Neural cell (in vitro differentiated cells): ENCODE measurements at regions not wholly inside any gene's neighbourhood (a gene's known extent, or its start where the extent isn't known, plus 50 kb on each side); places are given as distances from the start of the nearest gene placed in this dataset.

Source experiments
- H2AFZ ChIP-seq: fragments of 200-600, 300-800 bp; sonication (generic), shearing (Covaris generic); 2 replicates; pipeline ENCODE4 v1.6.0; 2014; ENCODE audit warnings: low read depth, mild to moderate bottlenecking, antibody characterized with exemption, low read length, moderate library complexity
- H3F3A ChIP-seq: fragments of 200-600 bp; shearing (Covaris generic); 2 replicates; pipeline ENCODE4 v1.6.1; 2016; ENCODE audit warnings: mild to moderate bottlenecking, moderate library complexity, mixed read lengths, antibody characterized with exemption, low read length; ENCODE audit not compliant: insufficient read depth, poor library complexity, severe bottlenecking
- H3K27ac ChIP-seq: fragments of 200-600, 300-800 bp; sonication (generic), shearing (Covaris generic); 2 replicates; pipeline ENCODE4 v1.5.1; 2014; ENCODE audit warnings: mild to moderate bottlenecking, low read length, moderate library complexity
- H3K27me3 ChIP-seq: fragments of 300-800, 200-600 bp; sonication (generic), shearing (Covaris generic); 2 replicates; pipeline ENCODE4 v1.6.0; 2014; ENCODE audit warnings: mild to moderate bottlenecking, low read depth, low read length, moderate library complexity; ENCODE audit not compliant: insufficient read depth
- H3K36me3 ChIP-seq: fragments of 300-800, 200-600 bp; sonication (generic), shearing (Covaris generic); 2 replicates; pipeline ENCODE4 v1.5.1; 2014; ENCODE audit warnings: mild to moderate bottlenecking, antibody characterized with exemption, low read length, moderate library complexity; ENCODE audit not compliant: insufficient read depth
- H3K4me2 ChIP-seq: fragments of 300-800, 200-600 bp; sonication (generic), shearing (Covaris generic); 2 replicates; pipeline ENCODE4 v1.6.0; 2014; ENCODE audit warnings: mild to moderate bottlenecking, low read length
- H3K4me3 ChIP-seq: fragments of 300-800, 200-600 bp; sonication (generic), shearing (Covaris generic); 2 replicates; pipeline ENCODE4 v1.5.1; 2014; ENCODE audit warnings: mild to moderate bottlenecking, low read length, moderate library complexity
- H3K79me2 ChIP-seq: fragments of 200-600 bp; shearing (Covaris generic); replicated peaks from 2 replicates; pipeline ENCODE4 v1.6.0; 2014; ENCODE audit warnings: mild to moderate bottlenecking, low read length, moderate library complexity; ENCODE audit not compliant: insufficient read depth
- H3K9ac ChIP-seq: fragments of 300-800, 200-600 bp; sonication (generic), shearing (Covaris generic); 2 replicates; pipeline ENCODE4 v1.6.1; 2016; ENCODE audit warnings: mild to moderate bottlenecking, low read length, mixed read lengths
- H3K9me2 ChIP-seq: fragments of 200-600 bp; shearing (Covaris generic); 2 replicates; pipeline ENCODE4 v1.6.1; 2016; ENCODE audit warnings: mild to moderate bottlenecking, low read length, mixed read lengths; ENCODE audit not compliant: insufficient read depth
- H3K9me3 ChIP-seq: fragments of 200-600, 300-800 bp; sonication (generic), shearing (Covaris generic); 2 replicates; pipeline ENCODE4 v1.6.1; 2016; ENCODE audit warnings: mild to moderate bottlenecking, mixed run types, low read length, moderate library complexity, mixed read lengths
- H4K20me1 ChIP-seq: fragments of 200-600 bp; shearing (Covaris generic); 2 replicates; pipeline ENCODE4 v1.6.1; 2016; ENCODE audit warnings: mild to moderate bottlenecking, mixed run types; ENCODE audit not compliant: insufficient read depth
- EP300 ChIP-seq: fragments of 450-650 bp; conservative IDR thresholded peaks from 2 replicates; pipeline ENCODE4 v1.6.1; 2014; ENCODE audit warnings: antibody characterized with exemption, mild to moderate bottlenecking, moderate library complexity; ENCODE audit not compliant: poor library complexity, severe bottlenecking
- EZH2 ChIP-seq: fragments of 200-600, 300-800 bp; shearing (Covaris generic), sonication (generic); IDR thresholded peaks from 2 replicates; pipeline ENCODE4 v1.6.1; 2014; ENCODE audit warnings: antibody characterized with exemption, low read length, borderline replicate concordance, mild to moderate bottlenecking; ENCODE audit not compliant: insufficient read depth, poor library complexity, severe bottlenecking
- MXI1 ChIP-seq: fragments of 450-650 bp; conservative IDR thresholded peaks from 2 replicates; pipeline ENCODE4 v1.6.1; 2014; ENCODE audit warnings: antibody characterized with exemption, mild to moderate bottlenecking; ENCODE audit not compliant: poor library complexity, severe bottlenecking
- POLR2AphosphoS5 ChIP-seq: IDR thresholded peaks from 2 replicates; pipeline ENCODE4 v1.6.1; 2012
- RAD21 ChIP-seq: fragments of 450-650 bp; conservative IDR thresholded peaks from 2 replicates; pipeline ENCODE4 v1.6.1; 2014; ENCODE audit warnings: antibody characterized with exemption, mild to moderate bottlenecking, moderate library complexity
- SMC3 ChIP-seq: fragments of 450-650 bp; conservative IDR thresholded peaks from 2 replicates; pipeline ENCODE4 v1.6.1; 2014; ENCODE audit warnings: antibody characterized with exemption, mild to moderate bottlenecking, moderate library complexity; ENCODE audit not compliant: poor library complexity
- TAF1 ChIP-seq: IDR thresholded peaks from 2 replicates; pipeline ENCODE4 v1.6.1; 2012; ENCODE audit warnings: low read depth
- TF ChIP-seq, protein P1 (sequence below): fragments of 450-650 bp; IDR thresholded peaks from 2 replicates; pipeline ENCODE4 v1.5.1; 2014; ENCODE audit warnings: antibody characterized with exemption, mild to moderate bottlenecking, moderate library complexity; ENCODE audit not compliant: poor library complexity, severe bottlenecking
- TF ChIP-seq, protein P2 (sequence below): IDR thresholded peaks from 2 replicates; pipeline ENCODE4 v1.6.1; 2012; ENCODE audit warnings: borderline replicate concordance

DNA sequence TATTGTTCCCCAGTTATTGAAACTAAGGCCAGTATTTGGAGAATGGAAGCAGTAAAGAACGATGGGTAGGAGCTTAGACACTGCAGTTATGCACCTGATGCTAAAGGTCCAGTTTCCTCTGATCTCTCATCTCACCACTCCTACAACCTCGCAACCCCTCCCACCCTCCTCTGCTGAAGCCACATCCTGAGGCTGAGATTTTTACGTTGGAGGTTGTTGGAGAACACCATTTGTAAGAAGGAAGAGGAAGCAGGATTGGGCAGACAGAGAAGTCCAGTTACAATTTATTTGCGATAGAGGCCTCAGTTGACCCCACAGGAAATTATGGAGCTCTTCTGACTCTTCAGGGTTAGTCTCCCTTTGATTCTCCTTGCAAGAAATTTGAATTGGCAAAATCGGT lies 54.3 kb upstream of the NDUFV2 start:
- Histone ChIP-seq H3K9ac (no peak overlapping the region), H3K4me3 (no peak overlapping the region), H3K27me3 (no peaks in the 10 kb centered on the region), H3K4me2 (no peak overlapping the region), H3K9me3 (peaks cover 3% of the 10 kb centered on the region), H3K9me2 (no peaks in the 10 kb centered on the region), H3K36me3 (no peaks in the 10 kb centered on the region), H2AFZ (no peak overlapping the region), H3K27ac (no peak overlapping the region), H3F3A (no peaks in the 10 kb centered on the region), H4K20me1 (no peaks in the 10 kb centered on the region), H3K79me2 (no peaks in the 10 kb centered on the region)
- TF ChIP-seq TAF1 (no peak), POLR2AphosphoS5 (no peak), EP300 (no peak), MXI1 (no peak), RAD21 (no peak), SMC3 (no peak), EZH2 (no peak)
- TF ChIP-seq, protein P1, sequence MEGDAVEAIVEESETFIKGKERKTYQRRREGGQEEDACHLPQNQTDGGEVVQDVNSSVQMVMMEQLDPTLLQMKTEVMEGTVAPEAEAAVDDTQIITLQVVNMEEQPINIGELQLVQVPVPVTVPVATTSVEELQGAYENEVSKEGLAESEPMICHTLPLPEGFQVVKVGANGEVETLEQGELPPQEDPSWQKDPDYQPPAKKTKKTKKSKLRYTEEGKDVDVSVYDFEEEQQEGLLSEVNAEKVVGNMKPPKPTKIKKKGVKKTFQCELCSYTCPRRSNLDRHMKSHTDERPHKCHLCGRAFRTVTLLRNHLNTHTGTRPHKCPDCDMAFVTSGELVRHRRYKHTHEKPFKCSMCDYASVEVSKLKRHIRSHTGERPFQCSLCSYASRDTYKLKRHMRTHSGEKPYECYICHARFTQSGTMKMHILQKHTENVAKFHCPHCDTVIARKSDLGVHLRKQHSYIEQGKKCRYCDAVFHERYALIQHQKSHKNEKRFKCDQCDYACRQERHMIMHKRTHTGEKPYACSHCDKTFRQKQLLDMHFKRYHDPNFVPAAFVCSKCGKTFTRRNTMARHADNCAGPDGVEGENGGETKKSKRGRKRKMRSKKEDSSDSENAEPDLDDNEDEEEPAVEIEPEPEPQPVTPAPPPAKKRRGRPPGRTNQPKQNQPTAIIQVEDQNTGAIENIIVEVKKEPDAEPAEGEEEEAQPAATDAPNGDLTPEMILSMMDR, result no peak
- TF ChIP-seq, protein P2, sequence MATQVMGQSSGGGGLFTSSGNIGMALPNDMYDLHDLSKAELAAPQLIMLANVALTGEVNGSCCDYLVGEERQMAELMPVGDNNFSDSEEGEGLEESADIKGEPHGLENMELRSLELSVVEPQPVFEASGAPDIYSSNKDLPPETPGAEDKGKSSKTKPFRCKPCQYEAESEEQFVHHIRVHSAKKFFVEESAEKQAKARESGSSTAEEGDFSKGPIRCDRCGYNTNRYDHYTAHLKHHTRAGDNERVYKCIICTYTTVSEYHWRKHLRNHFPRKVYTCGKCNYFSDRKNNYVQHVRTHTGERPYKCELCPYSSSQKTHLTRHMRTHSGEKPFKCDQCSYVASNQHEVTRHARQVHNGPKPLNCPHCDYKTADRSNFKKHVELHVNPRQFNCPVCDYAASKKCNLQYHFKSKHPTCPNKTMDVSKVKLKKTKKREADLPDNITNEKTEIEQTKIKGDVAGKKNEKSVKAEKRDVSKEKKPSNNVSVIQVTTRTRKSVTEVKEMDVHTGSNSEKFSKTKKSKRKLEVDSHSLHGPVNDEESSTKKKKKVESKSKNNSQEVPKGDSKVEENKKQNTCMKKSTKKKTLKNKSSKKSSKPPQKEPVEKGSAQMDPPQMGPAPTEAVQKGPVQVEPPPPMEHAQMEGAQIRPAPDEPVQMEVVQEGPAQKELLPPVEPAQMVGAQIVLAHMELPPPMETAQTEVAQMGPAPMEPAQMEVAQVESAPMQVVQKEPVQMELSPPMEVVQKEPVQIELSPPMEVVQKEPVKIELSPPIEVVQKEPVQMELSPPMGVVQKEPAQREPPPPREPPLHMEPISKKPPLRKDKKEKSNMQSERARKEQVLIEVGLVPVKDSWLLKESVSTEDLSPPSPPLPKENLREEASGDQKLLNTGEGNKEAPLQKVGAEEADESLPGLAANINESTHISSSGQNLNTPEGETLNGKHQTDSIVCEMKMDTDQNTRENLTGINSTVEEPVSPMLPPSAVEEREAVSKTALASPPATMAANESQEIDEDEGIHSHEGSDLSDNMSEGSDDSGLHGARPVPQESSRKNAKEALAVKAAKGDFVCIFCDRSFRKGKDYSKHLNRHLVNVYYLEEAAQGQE, result no peak

DNA sequence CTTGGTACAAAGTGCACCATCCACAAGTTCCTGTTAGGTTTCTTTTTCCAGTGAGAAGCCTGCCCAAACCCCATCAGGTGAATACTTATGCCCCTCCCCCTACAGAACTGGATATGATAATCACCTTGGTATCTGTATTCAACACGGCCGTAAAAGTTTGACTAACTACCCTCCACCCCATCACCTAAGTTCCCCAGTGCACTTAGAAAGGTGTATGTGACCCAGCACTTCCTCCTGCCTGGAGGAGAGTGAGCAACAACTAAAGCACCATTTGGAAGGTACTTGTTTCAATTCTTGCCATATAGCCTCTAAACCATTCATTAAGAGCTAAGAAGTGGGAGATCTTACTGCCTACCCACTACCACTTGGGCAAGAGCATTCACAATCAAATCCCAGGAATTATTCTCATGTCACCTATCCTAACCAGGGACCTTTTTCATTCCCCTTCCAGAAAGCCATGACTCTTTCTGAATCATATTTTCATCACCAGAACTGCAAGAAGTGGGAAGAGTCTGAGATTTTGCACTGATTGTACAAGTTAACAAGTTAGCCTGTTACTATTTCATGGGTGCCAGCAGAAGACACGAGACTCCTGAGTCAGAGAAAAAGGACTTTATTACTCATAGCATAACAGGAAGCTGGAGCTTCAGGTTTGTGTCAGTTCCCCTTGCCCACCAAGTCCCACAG lies 53.5 kb upstream of the NDUFV2 start:
- Histone ChIP-seq H3K4me2 (no peak overlapping the region), H3K27me3 (no peaks in the 10 kb centered on the region), H3K79me2 (no peaks in the 10 kb centered on the region), H3K36me3 (no peaks in the 10 kb centered on the region), H3K9me3 (peaks cover 5% of the 10 kb centered on the region), H3K9me2 (no peaks in the 10 kb centered on the region), H4K20me1 (no peaks in the 10 kb centered on the region), H3K27ac (no peak overlapping the region), H3F3A (no peaks in the 10 kb centered on the region), H3K4me3 (no peak overlapping the region), H3K9ac (no peak overlapping the region), H2AFZ (no peak overlapping the region)
- TF ChIP-seq, protein P1, result no peak
- no peak for TF ChIP-seq POLR2AphosphoS5
- TF ChIP-seq EZH2, result no peak
- no peak for TF ChIP-seq TAF1
- TF ChIP-seq MXI1, result no peak
- TF ChIP-seq EP300, result no peak
- TF ChIP-seq RAD21, result no peak
- TF ChIP-seq, protein P2, result no peak
- TF ChIP-seq SMC3, result no peak
